Spleen (tissue), 11 donors: ENCODE measurements at regions not wholly inside any gene's neighbourhood (a gene's known extent, or its start where the extent isn't known, plus 50 kb on each side); places are given as distances from the start of the nearest gene placed in this dataset.

Source experiments
- DNase-seq: peaks from one replicate; pipeline ENCODE4 v3.0.0-alpha.2; 2020
- H3K27ac ChIP-seq, 8 donors: fragments of 200-600 bp; sonication (generic) in 7 of 8; 1 replicate in 4 of 8; 2 replicates in 4 of 8; pipeline versions ENCODE4 v1.5.0 to v1.8.0; 2016 to 2021; ENCODE audit warnings: inconsistent platforms in 4 of 8, mild to moderate bottlenecking in 4 of 8, moderate library complexity in 1 of 8
- H3K27me3 ChIP-seq, 7 donors: fragments of 200-600 bp; sonication (generic) in 6 of 7; replicated peaks in 1 of 7; 1 replicate in 4 of 7; 2 replicates in 3 of 7; pipeline versions ENCODE4 v1.5.0 to v1.8.0; 2016 to 2021; ENCODE audit warnings: inconsistent platforms in 3 of 7, mild to moderate bottlenecking in 1 of 7
- H3K36me3 ChIP-seq, 6 donors: fragments of 200-600 bp; sonication (generic) in 5 of 6; 1 replicate in 4 of 6; 2 replicates in 2 of 6; pipeline versions ENCODE4 v1.5.0 to v1.8.0; 2016 to 2021; ENCODE audit warnings: inconsistent platforms in 2 of 6
- H3K4me1 ChIP-seq, 6 donors: fragments of 200-600 bp; sonication (generic) in 5 of 6; 1 replicate in 3 of 6; 2 replicates in 3 of 6; pipeline versions ENCODE4 v1.5.0 to v1.8.0; 2016 to 2021; ENCODE audit warnings: inconsistent platforms in 3 of 6
- H3K4me3 ChIP-seq, 8 donors: fragments of 200-600 bp; sonication (generic) in 7 of 8; 1 replicate in 4 of 8; 2 replicates in 4 of 8; pipeline versions ENCODE4 v1.5.0 to v1.8.0; 2016 to 2021; ENCODE audit warnings: inconsistent platforms in 4 of 8, mild to moderate bottlenecking in 4 of 8, moderate library complexity in 2 of 8
- H3K9me3 ChIP-seq, 8 donors: fragments of 200-600 bp; sonication (generic) in 7 of 8; 1 replicate in 4 of 8; 2 replicates in 4 of 8; pipeline versions ENCODE4 v1.5.0 to v1.8.0; 2016 to 2021; ENCODE audit warnings: inconsistent platforms in 4 of 8
- CTCF ChIP-seq, 11 experiments: fragments of 200-600 bp in 7 of 11; fragments of 450-650 bp in 4 of 11; sonication (generic) in 4 of 11; IDR thresholded peaks in 8 of 11; conservative IDR thresholded peaks in 3 of 11; 1 replicate in 7 of 11; 2 replicates in 4 of 11; pipeline versions ENCODE4 v1.4.0 to v1.8.0; 2016 to 2021; ENCODE audit warnings: antibody characterized with exemption in 11 of 11, inconsistent platforms in 4 of 11, mild to moderate bottlenecking in 1 of 11
- POLR2A ChIP-seq, 3 donors: fragments of 450-650 bp; IDR thresholded peaks; one replicate each; pipeline ENCODE4 v1.5.1; 2017; ENCODE audit warnings: antibody characterized with exemption in 3 of 3, mild to moderate bottlenecking in 1 of 3
- POLR2AphosphoS5 ChIP-seq, 3 donors: sonication (generic); formaldehyde crosslinking; IDR thresholded peaks; one replicate each; pipeline ENCODE4 v1.5.1; 2017; ENCODE audit warnings: antibody characterized with exemption in 3 of 3
- WGBS, 5 donors: extraction: QIAGEN DNeasy Blood & Tissue Kit in 3 of 5; methylation state at CpG; one replicate each; pipeline versions ENCODE4 v1.1.5 to v1.1.7; 2013 to 2018; 5-methylcytosine and 5-hydroxymethylcytosine counted together
- intact Hi-C: fragments of 100-400 bp; cut with DNase I; formaldehyde crosslinking; loops from one replicate; pipeline ENCODE4 v1.15.0; 2023; ENCODE audit warnings: low total_unique reads
- donor health status: healthy with polysubstance abuse.
- donor health status: DM: no; HTN: no; CAD: no; lungs with moderate emphysema.
- donor health status: DM: no; HTN: no; CAD: no.
- donor health status: Bipolar disorder and iron deficiency.
- donor health status: healthy.
- donor health status: DM: no; HTN: no; CAD: no.
- donor health status: DM: yes; HTN: yes; CAD: no.

GRCh38 chr5:125050926-125051325 lies 304.5 kb upstream of the ZNF608 start:
- intact Hi-C loops: no loop called here
- WGBS, 5 donors: 88 to 100% (median 97%) methylated on average over 1 of the region's 1 CpG
- DNase-seq: no peak
- Histone ChIP-seq H3K27me3 (no peaks in the 10 kb centered on the region), H3K4me1 (no peaks in the 10 kb centered on the region), H3K9me3 (no peaks in the 10 kb centered on the region), H3K4me3 (no peak overlapping the region), H3K27ac (no peak overlapping the region), H3K36me3 (no peaks in the 10 kb centered on the region)
- no peak for TF ChIP-seq POLR2A (IDR thresholded peaks at IDR 0.05)
- TF ChIP-seq POLR2AphosphoS5 (IDR thresholded peaks at IDR 0.05): no peak
- TF ChIP-seq CTCF (IDR thresholded peaks at IDR 0.05 in 8 of 11, conservative IDR thresholded peaks at IDR 0.05 in 3 of 11): no peak

- Histone ChIP-seq H3K27ac (no peak overlapping the region), H3K9me3 (no peaks in the 10 kb centered on the region), H3K4me1 (peaks cover 0 to 12% (median 0%) of the 10 kb centered on the region in 6 donors), H3K36me3 (no peaks in the 10 kb centered on the region), H3K27me3 (no peaks in the 10 kb centered on the region), H3K4me3 (no peak overlapping the region)
- TF ChIP-seq POLR2AphosphoS5 (IDR thresholded peaks at IDR 0.05) (no peak), CTCF (IDR thresholded peaks at IDR 0.05 in 8 of 11, conservative IDR thresholded peaks at IDR 0.05 in 3 of 11) (no peak), POLR2A (IDR thresholded peaks at IDR 0.05) (no peak)
- DNase-seq: no peak
- intact Hi-C loops: no loop called here
- 87 to 94% (median 90%) methylated on average over 7 of the region's 7 CpGs for WGBS, 5 donors
Measured at GRCh38 chr5:125052584-125052983, 306.1 kb upstream of the ZNF608 start.

GRCh38 chr5:125053179-125053578 lies 306.7 kb upstream of the ZNF608 start:
- Histone ChIP-seq H3K36me3 (no peaks in the 10 kb centered on the region), H3K27ac (no peak overlapping the region), H3K9me3 (no peaks in the 10 kb centered on the region), H3K27me3 (no peaks in the 10 kb centered on the region), H3K4me1 (peaks cover 0 to 12% (median 0%) of the 10 kb centered on the region in 6 donors), H3K4me3 (no peak overlapping the region)
- no peak for DNase-seq
- intact Hi-C loops: no loop called here
- WGBS, 5 donors: 74 to 91% (median 83%) methylated on average over 1 of the region's 1 CpG
- TF ChIP-seq POLR2AphosphoS5 (IDR thresholded peaks at IDR 0.05) (no peak), POLR2A (IDR thresholded peaks at IDR 0.05) (no peak), CTCF (IDR thresholded peaks at IDR 0.05 in 8 of 11, conservative IDR thresholded peaks at IDR 0.05 in 3 of 11) (no peak)

- TF ChIP-seq POLR2AphosphoS5 (IDR thresholded peaks at IDR 0.05) (no peak), POLR2A (IDR thresholded peaks at IDR 0.05) (no peak), CTCF (IDR thresholded peaks at IDR 0.05 in 8 of 11, conservative IDR thresholded peaks at IDR 0.05 in 3 of 11) (no peak)
- Histone ChIP-seq H3K27me3 (no peaks in the 10 kb centered on the region), H3K27ac (no peak overlapping the region), H3K4me3 (no peak overlapping the region), H3K9me3 (no peaks in the 10 kb centered on the region), H3K36me3 (no peaks in the 10 kb centered on the region), H3K4me1 (peaks cover 0 to 12% (median 0%) of the 10 kb centered on the region in 6 donors)
- 87 to 98% (median 97%) methylated on average over 4 of the region's 4 CpGs for WGBS, 5 donors
- intact Hi-C loops: no loop called here
- DNase-seq: no peak
Measured at GRCh38 chr5:125054146-125054545, 307.7 kb upstream of the ZNF608 start.
